ENCODE measurements at regions not wholly inside any gene's neighbourhood (a gene's known extent, or its start where the extent isn't known, plus 50 kb on each side); places are given as distances from the start of the nearest gene placed in this dataset.
A peak's percentile ranks its signal among the peaks of the same experiment; 100 is the strongest.

DNA sequence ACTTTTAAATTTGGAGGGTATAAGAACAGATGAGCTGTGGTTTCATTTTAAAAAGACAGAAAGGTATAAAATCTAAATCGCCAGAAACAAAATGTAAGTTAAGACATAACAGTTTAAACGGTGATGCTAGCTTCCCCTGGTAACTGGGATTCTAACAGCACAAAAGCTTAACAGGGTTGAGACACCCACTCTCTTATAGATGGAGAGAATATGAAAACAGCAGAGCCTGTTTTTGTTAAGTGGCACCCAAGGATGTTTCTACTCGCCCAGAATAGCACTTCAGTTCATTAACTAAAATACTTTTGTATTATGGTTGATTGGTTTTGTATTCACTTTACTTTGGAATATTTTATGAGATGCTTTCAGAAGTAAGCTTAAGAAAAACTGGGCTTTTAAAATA, 151.9 kb upstream of the RND3 start:
- H3K9me2 ChIP-seq (ENCODE audit: insufficient read depth), result no peaks in the 10 kb centered on the region
- CTCF ChIA-PET, result interaction anchor here (0.7 kb wide), 1 partner anchor 685 kb away, joined by 3 read pairs; no protein-coding TSS in a partner anchor
- H3K27ac ChIP-seq, result no peak overlapping the region
- DNase-seq, result no peak
- no peaks in the 10 kb centered on the region for H3K9me3 ChIP-seq (ENCODE audit: insufficient read depth, low read depth)
- no peaks in the 10 kb centered on the region for H3F3A ChIP-seq (ENCODE audit: insufficient read depth, low read depth)
- H3K4me1 ChIP-seq (replicated peaks; ENCODE audit: insufficient read depth), result no peaks in the 10 kb centered on the region
- POLR2A ChIA-PET (ENCODE audit: unreplicated experiment), result no interaction called here
- no peaks in the 10 kb centered on the region for H3K36me3 ChIP-seq (ENCODE audit: low read depth)
- no peaks in the 10 kb centered on the region for H3K27me3 ChIP-seq (ENCODE audit: insufficient read depth, low read depth)
- no peaks in the 10 kb centered on the region for H3K79me2 ChIP-seq (ENCODE audit: low read depth)
- BruUV-seq (replicated peaks), result no TSS peak
- H4K20me1 ChIP-seq (ENCODE audit: insufficient read depth), result no peaks in the 10 kb centered on the region
- H3K4me3 ChIP-seq, result no peak overlapping the region
- TF ChIP-seq EZH2 (IDR thresholded peaks at IDR 0.05; ENCODE audit: low read depth), result no peak
- no peak for TF ChIP-seq CTCF (conservative IDR thresholded peaks at IDR 0.05)
- intact Hi-C loops (cut with micrococcal nuclease; ENCODE audit: unreplicated experiment), result no loop called here
- no peak overlapping the region for H3K4me2 ChIP-seq
- H2AFZ ChIP-seq, result 0 out of 2 replicates have a peak overlapping the region, but pooled peaks have one; percentile 16

DNA sequence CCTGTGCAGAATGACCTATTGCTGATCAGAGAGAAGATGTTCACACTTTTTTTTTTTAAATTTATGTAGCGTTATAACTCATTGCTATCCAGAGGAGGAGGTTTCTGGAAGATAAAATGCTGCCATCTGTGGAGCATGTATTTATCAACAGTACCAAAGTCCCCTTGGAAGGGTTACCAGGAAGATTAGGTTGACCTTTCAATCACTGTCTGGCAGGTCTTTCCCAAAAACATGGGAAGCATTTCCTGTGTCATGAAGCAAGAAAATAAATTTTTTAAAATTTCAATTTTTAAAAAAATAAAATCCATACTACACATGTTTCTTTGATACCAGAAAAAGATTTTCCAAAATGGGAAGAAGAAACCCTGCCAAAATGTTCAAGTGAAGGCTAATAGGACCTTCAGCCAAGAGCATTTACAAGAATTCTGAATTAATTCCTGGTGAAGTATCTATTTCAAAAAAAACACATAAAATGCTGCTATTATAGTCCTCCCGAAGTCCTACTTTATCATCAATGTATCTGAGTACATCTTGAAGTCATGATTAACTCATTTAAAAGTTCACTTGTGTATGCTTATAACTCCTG, 143.9 kb upstream of the RND3 start:
- no peaks in the 10 kb centered on the region for H3K79me2 ChIP-seq (ENCODE audit: low read depth)
- no TSS peak for BruUV-seq (replicated peaks)
- H3K27ac ChIP-seq, result no peak overlapping the region
- no peak for DNase-seq
- no peaks in the 10 kb centered on the region for H3K9me3 ChIP-seq (ENCODE audit: insufficient read depth, low read depth)
- no peak for TF ChIP-seq EZH2 (IDR thresholded peaks at IDR 0.05; ENCODE audit: low read depth)
- no peak for TF ChIP-seq CTCF (conservative IDR thresholded peaks at IDR 0.05)
- no peaks in the 10 kb centered on the region for H3K27me3 ChIP-seq (ENCODE audit: insufficient read depth, low read depth)
- no peaks in the 10 kb centered on the region for H4K20me1 ChIP-seq (ENCODE audit: insufficient read depth)
- H3F3A ChIP-seq (ENCODE audit: insufficient read depth, low read depth), result no peaks in the 10 kb centered on the region
- H3K4me1 ChIP-seq (replicated peaks; ENCODE audit: insufficient read depth), result no peaks in the 10 kb centered on the region
- no peak overlapping the region for H3K4me3 ChIP-seq
- no peak overlapping the region for H2AFZ ChIP-seq
- H3K36me3 ChIP-seq (ENCODE audit: low read depth), result no peaks in the 10 kb centered on the region
- ChIA-PET POLR2A (ENCODE audit: unreplicated experiment) (no interaction called here), CTCF (no interaction called here)
- intact Hi-C loops (cut with micrococcal nuclease; ENCODE audit: unreplicated experiment), result no loop called here
- H3K4me2 ChIP-seq, result no peak overlapping the region
- H3K9me2 ChIP-seq (ENCODE audit: insufficient read depth), result no peaks in the 10 kb centered on the region

GRCh38 chr2:150630587-150631235, 143.2 kb upstream of the RND3 start:
- Histone ChIP-seq H3K27ac (no peak overlapping the region), H3K79me2 (ENCODE audit: low read depth) (no peaks in the 10 kb centered on the region), H4K20me1 (ENCODE audit: insufficient read depth) (no peaks in the 10 kb centered on the region), H3K9me3 (ENCODE audit: insufficient read depth, low read depth) (no peaks in the 10 kb centered on the region), H3K36me3 (ENCODE audit: low read depth) (no peaks in the 10 kb centered on the region), H3K27me3 (ENCODE audit: insufficient read depth, low read depth) (no peaks in the 10 kb centered on the region), H3F3A (ENCODE audit: insufficient read depth, low read depth) (no peaks in the 10 kb centered on the region), H2AFZ (no peak overlapping the region), H3K9me2 (ENCODE audit: insufficient read depth) (no peaks in the 10 kb centered on the region), H3K4me3 (no peak overlapping the region), H3K4me2 (no peak overlapping the region), H3K4me1 (replicated peaks; ENCODE audit: insufficient read depth) (no peaks in the 10 kb centered on the region)
- TF ChIP-seq EZH2 (IDR thresholded peaks at IDR 0.05; ENCODE audit: low read depth) (no peak), CTCF (conservative IDR thresholded peaks at IDR 0.05) (no peak)
- CTCF ChIA-PET, result no interaction called here
- POLR2A ChIA-PET (ENCODE audit: unreplicated experiment), result no interaction called here
- BruUV-seq (replicated peaks), result no TSS peak
- intact Hi-C loops (cut with micrococcal nuclease; ENCODE audit: unreplicated experiment), result no loop called here
- DNase-seq, result no peak

Measured in PC-9 (cell line).